Adipocyte (in vitro differentiated cells): ENCODE measurements at regions not wholly inside any gene's neighbourhood (a gene's known extent, or its start where the extent isn't known, plus 50 kb on each side); places are given as distances from the start of the nearest gene placed in this dataset.

Experiments used
- DNase-seq: peaks from one replicate; pipeline ENCODE4 v3.0.0-alpha.2; 2015; ENCODE audit warnings: low read depth
- H3K27me3 ChIP-seq: replicated peaks from 2 replicates; pipeline ENCODE4 v1.7.0; 2013; ENCODE audit warnings: mild to moderate bottlenecking, low read length, moderate library complexity; ENCODE audit not compliant: control insufficient read depth, insufficient read depth
- H3K36me3 ChIP-seq: 2 replicates; pipeline ENCODE4 v1.7.0; 2013; ENCODE audit warnings: low read length, mild to moderate bottlenecking, moderate library complexity; ENCODE audit not compliant: control insufficient read depth, insufficient read depth, severe bottlenecking
- H3K4me1 ChIP-seq: 2 replicates; pipeline ENCODE4 v1.7.0; 2013; ENCODE audit warnings: mild to moderate bottlenecking, low read length, moderate library complexity; ENCODE audit not compliant: control insufficient read depth, insufficient read depth
- H3K4me3 ChIP-seq: 2 replicates; pipeline ENCODE4 v1.7.0; 2013; ENCODE audit warnings: mild to moderate bottlenecking, low read length, moderate library complexity
- H3K9ac ChIP-seq: 2 replicates; pipeline ENCODE4 v1.7.0; 2013; ENCODE audit warnings: mild to moderate bottlenecking, low read length, moderate library complexity
- H3K9me3 ChIP-seq: 2 replicates; pipeline ENCODE4 v1.7.0; 2013; ENCODE audit warnings: mild to moderate bottlenecking, low read length, moderate library complexity; ENCODE audit not compliant: control insufficient read depth

DNA sequence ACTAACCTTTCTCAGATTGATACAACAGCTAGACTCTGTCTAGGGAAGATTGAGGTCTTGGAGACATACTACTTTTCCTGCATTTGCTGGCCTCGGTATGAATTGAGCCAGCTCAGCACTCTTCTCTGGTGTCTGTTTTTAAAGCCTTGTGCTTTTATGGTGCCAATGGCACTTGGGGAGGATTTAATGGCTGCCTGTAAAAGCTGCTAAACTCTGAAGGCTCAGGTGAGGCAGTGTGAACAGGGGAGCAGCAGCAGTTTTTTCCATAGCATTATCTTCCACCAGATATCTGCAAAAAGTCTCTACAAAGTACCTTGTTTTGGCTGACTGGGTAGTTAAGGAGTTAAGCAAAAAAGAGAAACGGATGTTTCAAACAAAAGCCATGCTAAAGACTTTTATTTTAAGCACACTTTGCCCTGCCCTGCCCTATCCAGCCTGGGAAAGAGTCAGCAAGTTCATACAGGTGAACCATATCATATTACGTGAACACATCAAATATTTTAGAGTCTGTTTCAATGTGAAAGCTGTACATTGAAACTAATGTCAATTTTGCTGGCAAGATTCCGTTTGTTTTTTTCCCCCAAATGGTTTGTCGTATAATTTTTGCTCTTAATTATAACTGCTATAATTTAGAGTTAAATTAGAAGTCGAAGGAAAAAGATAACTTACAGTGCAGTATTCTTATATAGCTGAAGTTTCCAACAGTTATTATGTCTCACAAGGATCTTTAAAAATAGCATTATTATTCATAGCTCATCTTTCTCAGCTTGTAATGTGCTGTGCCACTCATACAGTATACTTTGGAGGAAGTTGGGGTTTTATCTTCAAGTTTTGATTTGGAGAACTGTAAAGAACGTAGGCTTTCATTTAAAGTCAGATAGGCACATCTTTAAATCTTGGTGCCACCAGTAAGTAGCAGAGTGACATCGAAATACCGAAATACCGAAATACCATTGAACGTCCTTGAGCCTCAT is 424.1 kb upstream of the CD180 start:
- no peaks in the 10 kb centered on the region for H3K36me3 ChIP-seq
- no peaks in the 10 kb centered on the region for H3K27me3 ChIP-seq
- DNase-seq: no peak
- no peak overlapping the region for H3K9ac ChIP-seq
- H3K4me1 ChIP-seq: no peaks in the 10 kb centered on the region
- no peak overlapping the region for H3K4me3 ChIP-seq
- H3K9me3 ChIP-seq: no peaks in the 10 kb centered on the region

DNA sequence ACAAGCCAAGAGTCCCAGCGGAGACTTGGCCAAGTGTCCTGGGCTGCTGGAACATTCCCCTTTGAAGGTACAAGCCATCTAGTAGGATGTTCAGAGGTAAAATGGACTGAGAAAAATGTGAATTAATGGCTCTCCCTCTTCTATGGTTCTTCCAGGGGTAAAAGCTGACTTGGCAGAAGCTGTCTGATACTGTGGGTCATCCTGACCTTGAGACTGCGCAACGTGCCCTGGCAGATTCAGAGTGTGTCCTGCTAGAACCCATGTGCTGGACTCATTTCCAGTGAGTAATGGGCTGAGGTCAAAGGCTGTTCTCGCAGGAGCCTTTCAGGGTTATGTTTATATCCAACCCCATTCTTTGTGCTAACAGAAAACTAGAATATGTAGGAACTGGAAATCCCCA is 423.0 kb upstream of the CD180 start:
- no peak for DNase-seq
- Histone ChIP-seq H3K27me3 (no peaks in the 10 kb centered on the region), H3K36me3 (no peaks in the 10 kb centered on the region), H3K4me3 (no peak overlapping the region), H3K4me1 (no peaks in the 10 kb centered on the region), H3K9ac (no peak overlapping the region), H3K9me3 (no peaks in the 10 kb centered on the region)

DNA sequence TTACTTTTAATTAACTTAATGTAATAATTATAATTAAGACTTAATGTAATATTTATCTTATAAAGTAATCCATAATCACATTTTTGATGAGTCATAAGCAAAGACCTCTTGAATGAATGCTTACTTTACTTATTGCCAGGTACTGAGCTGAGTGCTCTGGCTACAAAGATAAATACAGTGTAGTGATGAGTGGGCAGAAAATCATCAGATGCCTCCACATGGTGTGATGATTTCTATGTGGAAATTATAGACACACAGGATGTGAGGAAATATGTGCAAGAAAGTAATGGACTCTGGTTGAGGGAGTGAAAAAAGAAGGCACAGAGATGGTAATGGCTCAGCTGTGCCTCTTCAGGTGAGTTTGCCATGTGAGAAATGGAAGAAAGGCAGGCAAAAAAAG is 422.6 kb upstream of the CD180 start:
- H3K9me3 ChIP-seq: no peaks in the 10 kb centered on the region
- no peak overlapping the region for H3K9ac ChIP-seq
- H3K4me3 ChIP-seq: no peak overlapping the region
- no peak for DNase-seq
- H3K4me1 ChIP-seq: no peaks in the 10 kb centered on the region
- H3K36me3 ChIP-seq: no peaks in the 10 kb centered on the region
- H3K27me3 ChIP-seq: no peaks in the 10 kb centered on the region

DNA sequence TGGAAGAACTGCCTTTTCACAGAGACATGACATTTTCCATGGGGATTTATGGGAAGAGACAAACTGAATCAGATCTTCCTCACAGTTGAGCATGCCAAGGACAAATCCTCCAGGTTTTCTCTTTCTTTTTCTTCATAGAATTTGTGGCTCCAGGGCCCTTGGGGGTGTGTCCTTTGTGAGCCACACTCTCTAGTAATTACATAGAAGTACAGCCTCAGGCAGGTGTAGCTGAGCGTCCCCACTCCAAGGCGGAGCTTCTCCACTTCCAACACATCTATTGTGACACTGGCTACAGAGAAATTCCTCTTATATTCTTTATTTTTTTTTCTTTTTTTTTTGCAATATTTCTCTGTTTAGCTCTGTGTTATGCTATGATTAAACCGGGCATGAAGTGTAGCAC is 420.5 kb upstream of the CD180 start:
- Histone ChIP-seq H3K9me3 (no peaks in the 10 kb centered on the region), H3K4me1 (no peaks in the 10 kb centered on the region), H3K4me3 (no peak overlapping the region), H3K36me3 (no peaks in the 10 kb centered on the region), H3K27me3 (no peaks in the 10 kb centered on the region), H3K9ac (no peak overlapping the region)
- no peak for DNase-seq

DNA sequence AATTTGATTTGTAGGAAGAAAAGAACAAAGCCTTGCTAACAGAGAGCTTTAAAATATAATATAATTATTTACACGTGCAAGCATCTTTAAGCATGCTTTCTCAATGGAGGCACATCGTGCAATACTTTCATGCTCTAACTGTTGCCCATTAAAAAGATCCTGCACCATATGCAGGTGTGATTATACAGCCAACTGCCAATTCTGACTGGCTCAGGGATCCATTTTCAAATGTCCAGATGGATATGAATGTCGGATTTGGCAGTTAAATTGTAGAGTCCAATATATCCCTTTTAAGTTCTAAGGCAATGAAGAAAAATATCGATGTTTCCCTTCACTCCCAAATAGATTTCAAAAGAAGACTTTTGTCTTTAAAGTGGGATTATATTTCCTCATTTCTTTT is 416.4 kb upstream of the CD180 start:
- no peaks in the 10 kb centered on the region for H3K4me1 ChIP-seq
- H3K27me3 ChIP-seq: no peaks in the 10 kb centered on the region
- no peak overlapping the region for H3K9ac ChIP-seq
- no peak overlapping the region for H3K4me3 ChIP-seq
- H3K9me3 ChIP-seq: no peaks in the 10 kb centered on the region
- H3K36me3 ChIP-seq: no peaks in the 10 kb centered on the region
- DNase-seq: no peak

DNA sequence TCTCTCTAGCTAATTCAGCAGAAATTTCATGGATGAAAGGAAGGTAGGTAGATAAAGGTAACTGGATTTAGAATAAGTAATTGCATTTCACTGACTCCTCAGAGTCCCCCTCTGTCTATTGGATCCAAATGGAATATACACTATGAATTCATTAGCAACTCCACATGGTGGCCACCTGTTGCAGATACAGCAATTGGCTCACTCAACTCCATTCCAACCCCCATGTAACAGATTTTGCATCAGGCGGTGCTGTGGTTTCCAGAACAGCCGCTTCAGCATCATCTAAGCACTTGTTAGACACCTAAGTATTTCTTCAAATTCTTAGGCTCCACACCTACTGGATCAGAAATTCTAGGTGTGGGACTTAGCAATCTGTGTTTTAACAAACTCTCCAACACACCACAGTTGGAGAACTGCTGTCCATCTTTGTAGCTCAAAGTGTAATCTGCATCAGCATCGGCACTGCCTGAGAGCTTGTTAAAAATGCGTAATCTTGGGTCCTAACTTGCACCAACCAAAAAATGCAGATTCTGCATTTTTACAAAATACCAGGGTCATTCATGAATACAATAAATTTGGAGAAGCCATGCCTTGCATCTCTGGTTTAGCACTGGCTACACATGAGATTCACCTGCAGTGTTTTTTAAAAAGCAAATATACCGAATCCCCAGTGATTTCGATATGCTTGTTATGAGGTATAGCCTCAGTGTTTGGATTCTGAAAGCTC is 413.8 kb upstream of the CD180 start:
- no peaks in the 10 kb centered on the region for H3K4me1 ChIP-seq
- H3K9ac ChIP-seq: no peak overlapping the region
- no peak overlapping the region for H3K4me3 ChIP-seq
- H3K9me3 ChIP-seq: no peaks in the 10 kb centered on the region
- no peak for DNase-seq
- no peaks in the 10 kb centered on the region for H3K36me3 ChIP-seq
- peaks cover 3% of the 10 kb centered on the region for H3K27me3 ChIP-seq

DNA sequence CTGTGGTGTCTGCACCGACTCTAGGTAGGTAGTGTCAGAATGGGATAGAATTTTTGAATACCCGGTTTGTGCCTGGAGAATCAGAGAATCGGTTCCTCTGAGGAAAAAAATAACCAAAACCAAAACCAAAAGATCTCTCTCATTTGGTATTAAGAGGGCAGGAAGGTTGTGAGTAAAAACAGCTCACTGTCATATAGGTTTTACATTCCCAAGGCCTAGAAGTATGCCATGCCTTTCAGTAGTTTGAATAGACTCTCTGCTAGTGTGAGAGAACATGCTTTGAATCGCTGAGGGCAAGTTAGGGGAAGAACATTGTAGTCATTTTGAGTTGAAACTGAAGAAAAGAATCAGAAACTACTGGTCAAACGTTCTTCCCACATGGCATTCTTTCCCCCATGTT is 411.4 kb upstream of the CD180 start:
- H3K27me3 ChIP-seq: peaks cover 6% of the 10 kb centered on the region
- H3K36me3 ChIP-seq: no peaks in the 10 kb centered on the region
- H3K4me1 ChIP-seq: no peaks in the 10 kb centered on the region
- H3K4me3 ChIP-seq: no peak overlapping the region
- H3K9ac ChIP-seq: no peak overlapping the region
- H3K9me3 ChIP-seq: no peaks in the 10 kb centered on the region
- no peak for DNase-seq

DNA sequence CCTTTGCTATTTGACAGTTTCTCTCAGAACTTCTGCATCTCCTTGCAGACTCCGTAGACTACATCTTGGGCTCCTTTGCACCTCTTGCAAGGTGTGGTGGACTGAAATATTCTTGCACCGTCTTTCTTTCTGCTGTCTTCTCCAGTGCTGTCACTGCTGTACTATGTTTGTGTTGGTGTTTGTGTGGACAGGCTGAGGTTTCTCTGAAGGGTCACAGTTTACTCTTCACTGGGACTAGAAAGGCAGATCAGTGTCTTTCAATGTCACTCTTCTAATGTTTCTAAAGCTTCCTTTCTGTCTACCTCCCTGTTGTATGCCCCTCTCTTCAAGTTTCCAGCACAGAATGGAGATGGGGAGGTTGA is 410.0 kb upstream of the CD180 start:
- no peak for DNase-seq
- no peak overlapping the region for H3K9ac ChIP-seq
- H3K27me3 ChIP-seq: peaks cover 6% of the 10 kb centered on the region
- peaks cover 4% of the 10 kb centered on the region for H3K9me3 ChIP-seq
- no peak overlapping the region for H3K4me3 ChIP-seq
- no peaks in the 10 kb centered on the region for H3K36me3 ChIP-seq
- H3K4me1 ChIP-seq: no peaks in the 10 kb centered on the region

DNA sequence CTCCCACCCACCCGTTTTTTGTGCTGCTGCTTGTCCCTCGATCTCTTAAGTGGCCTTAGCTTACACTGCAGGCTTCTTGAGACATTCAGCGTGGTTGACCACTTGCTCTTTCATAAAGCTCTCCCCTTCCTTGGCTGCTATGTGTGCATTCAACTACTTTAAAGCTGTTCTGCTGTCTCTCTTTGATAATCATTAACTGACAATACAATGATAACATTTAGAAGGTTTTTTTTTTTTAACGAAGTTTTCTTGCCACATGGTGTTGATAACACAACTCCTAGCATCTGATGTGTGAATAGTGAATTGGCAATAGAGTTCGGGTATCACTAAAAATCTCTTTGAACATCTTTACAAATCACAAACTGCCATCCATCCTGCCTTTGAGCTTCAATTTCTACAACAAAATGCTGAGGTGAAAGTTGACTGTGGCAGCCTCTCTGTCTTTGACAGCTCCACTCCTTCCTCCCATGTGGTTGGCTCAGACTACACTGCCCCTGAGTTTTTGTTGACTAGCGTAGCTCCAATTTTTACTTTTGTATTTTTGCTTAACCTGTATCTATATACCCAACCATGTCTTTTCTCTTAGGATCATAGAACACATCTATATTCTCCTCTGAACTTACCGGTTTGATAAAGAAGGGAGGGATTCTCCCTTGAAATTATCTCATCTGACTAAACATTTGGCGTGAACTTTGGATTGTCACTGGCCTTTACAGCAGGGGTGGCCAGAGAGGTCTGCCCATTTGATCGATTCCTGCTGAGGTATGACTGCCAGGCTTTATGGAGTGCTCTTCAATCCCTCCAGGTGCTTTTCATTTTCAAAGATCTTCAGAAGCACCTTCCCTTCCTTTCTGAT is 409.4 kb upstream of the CD180 start:
- H3K9ac ChIP-seq: no peak overlapping the region
- H3K27me3 ChIP-seq: peaks cover 6% of the 10 kb centered on the region
- H3K36me3 ChIP-seq: no peaks in the 10 kb centered on the region
- DNase-seq: no peak
- H3K9me3 ChIP-seq: peaks cover 4% of the 10 kb centered on the region
- H3K4me3 ChIP-seq: no peak overlapping the region
- H3K4me1 ChIP-seq: no peaks in the 10 kb centered on the region

DNA sequence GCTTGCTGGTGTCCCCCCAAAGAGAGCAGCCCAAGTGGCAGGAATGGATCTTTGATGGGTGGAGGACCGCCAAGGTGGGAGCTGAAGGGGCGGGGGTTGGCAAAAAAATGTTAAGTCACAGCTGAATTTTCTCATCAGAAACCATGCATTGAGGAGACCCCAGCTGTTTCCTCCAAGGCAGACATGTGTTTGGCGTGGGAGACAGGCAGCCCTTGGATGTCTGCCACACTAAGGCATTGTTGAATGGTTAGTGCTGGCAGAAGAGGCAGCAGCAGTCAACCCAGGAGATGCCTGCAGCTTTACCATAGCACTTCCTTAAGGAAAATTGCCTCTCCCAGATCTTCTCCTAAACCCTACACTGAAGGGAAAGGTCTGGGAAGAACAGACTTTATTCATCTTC is 394.9 kb upstream of the CD180 start:
- H3K9me3 ChIP-seq: no peaks in the 10 kb centered on the region
- H3K36me3 ChIP-seq: no peaks in the 10 kb centered on the region
- DNase-seq: no peak
- no peak overlapping the region for H3K4me3 ChIP-seq
- H3K9ac ChIP-seq: no peak overlapping the region
- H3K4me1 ChIP-seq: peaks cover 11% of the 10 kb centered on the region
- H3K27me3 ChIP-seq: no peaks in the 10 kb centered on the region

DNA sequence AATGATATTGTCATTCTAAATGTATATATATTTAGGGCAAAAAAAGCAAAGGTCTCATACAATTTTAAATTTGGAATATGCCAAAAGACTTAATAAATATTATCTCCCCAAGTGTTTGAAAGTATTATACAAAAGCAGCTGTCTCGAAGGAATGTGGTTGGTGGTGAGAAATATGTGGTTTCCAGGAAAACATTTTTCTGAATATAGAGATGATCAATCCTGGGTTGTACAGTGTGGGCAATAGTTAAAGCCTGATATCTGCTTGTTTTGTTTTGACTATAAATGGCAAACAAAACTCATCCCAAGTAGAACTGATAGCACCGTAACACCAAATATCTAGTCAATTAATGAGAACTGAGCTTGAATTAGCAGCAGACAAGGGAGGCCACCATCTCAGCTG is 391.8 kb upstream of the CD180 start:
- Histone ChIP-seq H3K27me3 (no peaks in the 10 kb centered on the region), H3K9ac (no peak overlapping the region), H3K4me3 (no peak overlapping the region), H3K4me1 (peaks cover 11% of the 10 kb centered on the region), H3K9me3 (no peaks in the 10 kb centered on the region), H3K36me3 (no peaks in the 10 kb centered on the region)
- DNase-seq: no peak
